HG03460 (cell line): ENCODE measurements at regions not wholly inside any gene's neighbourhood (a gene's known extent, or its start where the extent isn't known, plus 50 kb on each side); places are given as distances from the start of the nearest gene placed in this dataset.

Experiments used
- ATAC-seq: cut with Tn5 transposase; IDR thresholded peaks from one replicate; pipeline ENCODE4 v1.9.1; 2021; ENCODE audit not compliant: unreplicated experiment

- ATAC-seq = no peak
Observed at GRCh38 chr20:22470620-22471026, 113.7 kb downstream of the FOXA2 start.

DNA sequence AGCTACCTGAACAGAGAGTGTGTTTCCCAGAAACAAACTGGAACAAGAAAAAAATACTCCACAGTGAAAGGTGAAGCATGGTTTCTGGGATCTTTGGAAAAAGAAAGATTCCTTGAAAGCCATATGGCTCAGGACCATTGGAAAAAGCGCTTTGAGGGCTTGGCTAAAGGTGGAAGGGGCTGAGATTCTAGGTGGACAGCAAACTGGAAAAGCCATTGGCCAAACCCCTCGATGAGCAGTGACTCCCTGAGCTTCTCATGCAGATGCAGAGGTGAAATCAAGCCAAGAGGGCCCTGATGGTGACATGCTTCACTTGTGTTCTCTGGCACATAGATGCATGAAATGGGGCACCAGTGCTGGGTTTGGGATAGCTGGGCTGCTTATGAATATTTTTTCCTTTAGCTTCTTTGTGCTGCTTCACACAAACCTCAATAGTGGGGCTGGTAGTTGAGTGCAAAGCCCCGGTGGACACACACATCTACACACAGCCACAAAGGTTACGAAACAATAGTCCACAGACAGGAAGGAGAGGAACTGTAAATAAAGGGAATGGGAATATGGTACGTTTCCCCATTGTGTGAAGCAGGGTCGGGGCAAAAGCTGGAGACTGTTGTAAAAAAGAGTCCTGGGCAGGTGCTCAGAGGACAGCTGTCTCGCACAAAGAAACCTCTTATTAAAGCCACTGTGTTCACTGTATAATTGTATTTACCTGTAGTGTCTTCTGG is 117.8 kb downstream of the FOXA2 start:
- no peak for ATAC-seq

DNA sequence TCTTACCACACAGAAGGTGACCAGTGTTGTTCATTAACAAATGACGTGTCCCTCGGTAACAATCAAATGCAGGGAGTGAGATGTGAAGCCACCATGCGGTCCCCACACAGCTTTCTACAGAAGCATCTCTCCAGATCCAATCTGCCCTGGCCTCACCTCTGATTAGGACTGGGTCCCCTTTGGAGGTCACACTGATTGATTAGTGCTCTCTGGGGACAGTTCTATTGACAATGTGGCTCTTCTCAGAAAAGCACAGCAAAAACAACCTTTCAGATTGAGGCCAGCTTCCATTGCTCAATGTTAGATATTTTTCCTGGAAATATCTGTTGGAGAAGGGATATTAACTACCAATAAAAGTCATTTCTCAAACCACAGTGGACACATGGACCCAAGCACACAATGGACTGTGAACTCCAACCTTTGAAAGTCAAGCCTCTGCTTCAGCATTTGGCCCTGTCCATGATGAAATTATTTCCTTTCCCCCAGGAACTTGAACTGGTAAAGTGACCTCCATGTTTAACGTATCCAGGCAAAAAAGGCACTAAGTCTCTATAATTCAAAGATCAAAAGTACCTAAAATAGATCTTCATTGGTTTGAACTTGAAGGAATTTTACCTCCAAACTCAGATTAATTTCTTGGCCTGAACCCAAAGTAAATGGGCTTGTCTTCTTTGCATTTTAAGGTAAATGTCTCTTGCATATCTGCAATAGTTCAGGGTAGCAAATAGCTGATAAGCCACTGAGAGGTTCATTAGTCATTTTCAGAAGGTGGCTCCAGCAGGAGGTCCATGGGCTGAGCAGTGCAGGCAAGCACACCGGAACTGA is 118.5 kb downstream of the FOXA2 start:
- no peak for ATAC-seq

GRCh38 chr20:22464312-22465003 is 119.9 kb downstream of the FOXA2 start:
- ATAC-seq = no peak

- ATAC-seq = no peak
Observed at GRCh38 chr20:22462975-22463914, 121.1 kb downstream of the FOXA2 start.

- ATAC-seq = no peak
Observed at GRCh38 chr20:22460803-22461202, 123.6 kb downstream of the FOXA2 start.

- ATAC-seq = no peak
Observed at GRCh38 chr20:22460231-22460630, 124.1 kb downstream of the FOXA2 start.

GRCh38 chr20:22459754-22460153 is 124.6 kb downstream of the FOXA2 start:
- no peak for ATAC-seq

- no peak for ATAC-seq
Observed at GRCh38 chr20:22456109-22456508, 128.3 kb downstream of the FOXA2 start.

DNA sequence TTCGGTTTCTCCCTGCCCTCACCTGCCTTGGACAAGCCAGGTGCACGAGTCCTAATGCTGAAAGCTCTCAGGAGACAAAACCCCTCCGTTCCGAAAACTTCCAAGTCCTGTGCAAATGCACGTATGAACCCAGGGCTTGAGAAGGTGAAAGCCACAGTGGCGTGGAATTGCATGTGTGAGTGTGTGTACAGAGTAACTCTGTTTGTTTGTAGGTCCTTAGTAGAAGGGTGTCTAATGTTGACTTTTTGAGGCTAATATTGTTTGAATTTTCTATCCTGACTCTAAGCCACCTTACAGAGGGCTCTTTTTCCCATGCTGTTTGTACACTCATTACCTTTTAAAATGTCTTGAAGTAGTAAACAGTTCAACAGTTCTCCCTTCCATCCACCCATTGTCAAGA is 129.1 kb downstream of the FOXA2 start:
- no peak for ATAC-seq

DNA sequence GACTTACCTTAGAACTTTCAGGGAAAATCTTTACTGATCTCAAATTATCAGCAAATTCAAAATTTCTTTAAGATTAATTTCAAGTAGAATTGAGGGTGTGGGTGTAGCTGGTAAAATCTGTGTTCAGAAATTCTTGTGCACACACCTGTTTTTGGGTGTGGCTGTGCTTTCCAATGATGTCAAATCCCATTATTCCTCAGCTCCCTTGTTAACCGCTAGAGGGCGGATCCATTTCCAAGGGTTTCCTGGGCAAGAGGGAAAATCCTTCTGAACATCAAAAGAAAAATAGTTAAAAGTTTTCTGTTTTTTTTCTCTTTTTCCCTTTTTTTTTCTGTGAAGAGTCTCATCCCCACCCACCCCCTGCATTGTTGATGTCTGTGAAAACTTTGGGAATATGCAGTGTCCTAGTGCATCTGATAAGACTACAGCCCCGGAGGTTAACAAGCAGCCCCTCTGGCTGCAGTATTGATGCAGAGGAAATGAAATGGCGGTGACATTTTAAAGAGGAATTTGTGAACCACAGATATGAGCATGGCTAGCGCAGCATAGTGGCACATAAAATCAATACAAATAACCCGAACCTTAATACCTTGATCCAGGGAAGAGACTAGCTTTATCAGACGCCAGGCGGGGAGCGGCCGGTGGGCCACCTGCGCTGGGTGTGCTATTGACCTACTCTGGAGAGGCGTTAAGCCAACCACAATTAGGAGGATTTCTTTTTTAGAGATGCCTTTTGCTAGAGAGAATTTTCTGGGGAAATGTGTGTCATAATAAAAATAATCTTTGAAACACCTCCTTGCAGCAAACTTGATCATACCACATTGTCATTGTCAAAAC is 130.9 kb downstream of the FOXA2 start:
- ATAC-seq = no peak

DNA sequence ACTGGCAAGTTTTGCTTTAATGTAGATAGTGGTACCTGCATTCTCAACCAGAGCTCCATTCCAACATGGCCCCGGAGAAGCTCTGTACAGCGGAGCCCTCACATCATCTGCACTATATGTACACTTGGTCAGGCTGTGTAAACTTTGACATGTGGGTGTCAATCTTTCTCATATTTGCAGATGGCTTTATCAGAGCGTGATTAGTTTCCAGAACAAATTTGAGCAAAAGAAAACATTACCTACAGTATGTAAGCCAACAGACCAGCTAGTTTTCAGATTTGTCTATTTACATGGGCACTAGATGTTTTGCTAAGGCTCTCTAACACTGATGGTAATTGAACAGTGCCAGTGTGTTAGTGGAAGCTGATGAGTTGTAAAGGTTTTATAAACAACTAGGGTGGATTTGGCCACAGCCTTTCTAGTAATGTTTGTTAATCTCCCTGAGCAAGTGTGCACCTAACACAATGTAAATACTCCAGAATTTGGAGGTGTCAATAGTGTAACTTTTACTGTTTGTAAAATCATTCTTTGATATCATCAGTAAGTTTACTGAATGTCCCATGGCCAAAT is 131.8 kb downstream of the FOXA2 start:
- no peak for ATAC-seq

DNA sequence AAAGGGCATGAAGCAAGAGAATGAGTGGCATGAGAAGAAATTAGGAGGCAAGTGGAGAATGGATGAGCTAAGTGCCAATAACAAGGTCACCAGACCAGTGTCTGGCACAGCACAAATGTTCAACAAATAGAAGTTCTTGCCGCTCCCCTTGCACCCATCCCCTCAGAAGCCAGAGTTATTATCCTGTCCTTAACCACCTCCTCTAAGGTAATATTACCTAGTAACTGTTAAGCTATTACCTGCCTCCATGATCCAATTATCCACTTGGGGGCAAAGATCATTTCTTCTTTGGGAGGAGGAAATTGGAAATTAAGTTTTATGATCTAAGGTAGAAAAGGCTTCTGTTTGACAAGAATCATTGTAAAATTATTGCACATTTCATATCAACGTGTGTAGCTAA is 133.8 kb downstream of the FOXA2 start:
- ATAC-seq = no peak

DNA sequence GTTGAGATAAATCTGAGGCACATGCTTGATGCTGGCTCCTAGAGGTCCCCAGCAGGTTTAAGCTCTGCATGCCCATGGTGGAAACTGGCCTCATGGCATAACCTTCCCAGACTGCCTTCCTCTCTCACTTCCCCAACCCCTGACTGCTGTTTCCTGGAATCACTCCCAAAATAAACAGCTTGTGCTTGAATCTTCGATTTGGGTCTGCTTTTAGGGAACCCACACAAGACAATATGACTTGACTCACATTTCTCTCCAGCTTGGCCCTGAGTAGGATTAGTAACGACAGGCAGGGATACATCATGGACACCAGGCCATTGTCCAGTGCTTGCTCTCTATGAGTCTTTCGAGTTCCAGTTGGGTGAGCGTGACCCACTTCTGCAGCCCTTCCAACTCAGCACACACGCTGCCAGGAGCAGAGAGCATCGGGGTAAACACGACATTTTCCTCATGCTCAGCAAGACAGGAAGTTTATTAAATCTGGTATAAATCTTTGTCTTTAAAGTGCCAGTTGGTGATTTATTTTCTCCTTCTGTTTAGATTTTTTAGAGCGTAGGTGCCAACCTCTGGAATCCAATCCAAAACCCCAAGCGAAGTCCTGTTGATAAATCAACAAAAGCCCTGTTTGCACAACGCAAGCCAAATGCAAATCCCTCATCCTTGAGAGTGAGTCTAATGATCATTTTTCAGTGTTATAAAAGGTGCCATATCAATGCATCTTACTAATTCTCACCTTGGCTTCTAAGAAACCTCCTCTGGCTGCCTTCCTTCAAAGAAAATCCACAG is 135.0 kb downstream of the FOXA2 start:
- ATAC-seq = no peak

GRCh38 chr20:22447447-22447778 is 137.0 kb downstream of the FOXA2 start:
- ATAC-seq = no peak

DNA sequence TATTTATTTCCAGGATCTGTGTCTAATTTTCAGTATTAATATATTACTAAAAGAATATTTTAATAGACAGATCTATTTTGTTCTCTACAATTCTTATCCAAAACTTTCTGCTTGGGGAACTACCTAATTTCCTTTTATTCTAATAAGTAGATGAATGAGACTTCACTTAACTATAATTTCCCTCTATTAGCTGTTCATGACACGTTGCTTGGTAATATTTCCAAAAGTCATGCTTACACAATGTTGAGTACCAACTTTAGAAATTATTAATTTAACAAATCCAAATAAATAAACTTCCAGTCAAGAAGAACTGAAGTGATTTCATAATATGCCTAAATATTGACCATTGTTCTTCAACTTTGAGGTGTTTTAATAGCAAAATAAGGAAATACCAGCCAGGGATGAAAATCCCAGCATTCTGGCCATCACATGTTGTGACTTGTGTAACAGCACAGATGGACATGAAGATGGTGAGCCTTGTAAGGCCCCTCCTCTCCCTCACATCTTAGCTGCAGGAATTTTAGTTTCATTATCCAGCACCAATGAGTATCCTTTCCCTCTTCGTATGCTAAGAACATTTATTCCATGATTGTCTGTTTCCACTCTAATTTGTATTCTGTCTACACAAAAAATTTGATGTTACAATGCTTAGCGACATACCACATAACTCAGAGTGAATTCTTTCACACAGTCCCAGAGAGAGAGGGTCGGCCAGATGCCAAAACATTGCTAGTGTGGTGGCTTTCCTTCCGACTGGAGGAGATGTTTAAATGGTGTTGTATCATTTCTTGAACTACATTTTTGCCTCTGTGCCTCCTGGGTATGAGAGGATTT is 137.5 kb downstream of the FOXA2 start:
- ATAC-seq = no peak

- no peak for ATAC-seq
Observed at GRCh38 chr20:22442318-22442717, 142.1 kb downstream of the FOXA2 start.

- ATAC-seq = no peak
Observed at GRCh38 chr20:22438926-22439325, 145.4 kb downstream of the FOXA2 start.
